HG02943 (cell line): ENCODE measurements at regions not wholly inside any gene's neighbourhood (a gene's known extent, or its start where the extent isn't known, plus 50 kb on each side); places are given as distances from the start of the nearest gene placed in this dataset.

ENCODE experiments used
- ATAC-seq: cut with Tn5 transposase; IDR thresholded peaks from one replicate; pipeline ENCODE4 v1.9.1; 2021; ENCODE audit warnings: mild to moderate bottlenecking, low read depth, moderate library complexity; ENCODE audit not compliant: unreplicated experiment

- ATAC-seq = no peak
These were observed 363.4 kb downstream of the TMA16 start for GRCh38 chr4:163857903-163858302.

GRCh38 chr4:163858515-163858914 is 364.0 kb downstream of the TMA16 start:
- no peak for ATAC-seq

GRCh38 chr4:163863082-163863481 is 368.6 kb downstream of the TMA16 start:
- no peak for ATAC-seq

- ATAC-seq = no peak
These were observed 370.5 kb downstream of the TMA16 start for GRCh38 chr4:163865010-163865409.

- no peak for ATAC-seq
These were observed 372.3 kb downstream of the TMA16 start for GRCh38 chr4:163866728-163867315.

GRCh38 chr4:163868445-163868844 is 374.0 kb downstream of the TMA16 start:
- ATAC-seq = no peak

GRCh38 chr4:163871078-163871477 is 376.6 kb downstream of the TMA16 start:
- no peak for ATAC-seq

- no peak for ATAC-seq
These were observed 380.8 kb downstream of the TMA16 start for GRCh38 chr4:163875327-163875726.

GRCh38 chr4:163878336-163879121 is 384.0 kb downstream of the TMA16 start:
- no peak for ATAC-seq

- no peak for ATAC-seq
These were observed 397.9 kb downstream of the TMA16 start for GRCh38 chr4:163892417-163892816.

GRCh38 chr4:163895378-163896005 is 401.0 kb downstream of the TMA16 start:
- no peak for ATAC-seq

- ATAC-seq = no peak
These were observed 406.8 kb downstream of the TMA16 start for GRCh38 chr4:163901319-163901718.

GRCh38 chr4:163902417-163902816 is 407.9 kb downstream of the TMA16 start:
- no peak for ATAC-seq

GRCh38 chr4:163911891-163912290 is 417.4 kb downstream of the TMA16 start:
- ATAC-seq = no peak

GRCh38 chr4:163913571-163913970 is 419.1 kb downstream of the TMA16 start:
- no peak for ATAC-seq

GRCh38 chr4:163915896-163916295 is 421.4 kb downstream of the TMA16 start:
- ATAC-seq = no peak

GRCh38 chr4:163920426-163920825 is 425.9 kb downstream of the TMA16 start:
- ATAC-seq = no peak

- ATAC-seq = no peak
These were observed 427.8 kb downstream of the TMA16 start for GRCh38 chr4:163922302-163922701.

GRCh38 chr4:163923092-163923491 is 428.6 kb downstream of the TMA16 start:
- ATAC-seq = no peak

- no peak for ATAC-seq
These were observed 435.6 kb downstream of the TMA16 start for GRCh38 chr4:163930086-163930485.

GRCh38 chr4:163932504-163932903 is 438.0 kb downstream of the TMA16 start:
- no peak for ATAC-seq

- no peak for ATAC-seq
These were observed 445.1 kb downstream of the TMA16 start for GRCh38 chr4:163939597-163939996.
